VCaP (cell line): ENCODE measurements at regions not wholly inside any gene's neighbourhood (a gene's known extent, or its start where the extent isn't known, plus 50 kb on each side); places are given as distances from the start of the nearest gene placed in this dataset.

Experiments used
- H3K27ac ChIP-seq: fragments of 450-650 bp; 2 replicates; pipeline ENCODE4 v1.5.1; 2017
- TF ChIP-seq, protein P1 (sequence below): fragments of 450-650 bp; conservative IDR thresholded peaks from 2 replicates; pipeline ENCODE4 v1.5.1; 2017; ENCODE audit warnings: mild to moderate bottlenecking, moderate library complexity

DNA sequence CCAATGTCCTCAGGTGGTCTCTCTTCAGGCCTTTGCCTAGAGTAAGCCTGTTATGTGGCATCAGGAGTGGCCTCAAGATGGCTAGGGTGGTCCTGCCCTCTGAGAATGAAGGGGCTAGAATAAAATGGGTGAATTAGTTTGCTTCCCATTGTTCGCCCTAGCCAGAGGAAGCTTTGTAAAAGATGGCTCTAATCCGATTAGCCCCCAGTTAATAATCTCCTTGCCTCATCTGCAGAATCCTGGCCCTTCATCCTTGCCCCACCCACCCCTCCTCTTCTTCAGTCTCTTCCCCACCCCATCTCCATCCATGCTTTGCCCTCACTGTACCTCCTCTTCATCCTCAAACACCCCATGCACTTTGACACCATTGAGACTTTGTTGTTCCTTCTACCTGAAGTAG is 57.4 kb upstream of the LGALSL start:
- H3K27ac ChIP-seq, result no peak overlapping the region
- TF ChIP-seq, protein P1, sequence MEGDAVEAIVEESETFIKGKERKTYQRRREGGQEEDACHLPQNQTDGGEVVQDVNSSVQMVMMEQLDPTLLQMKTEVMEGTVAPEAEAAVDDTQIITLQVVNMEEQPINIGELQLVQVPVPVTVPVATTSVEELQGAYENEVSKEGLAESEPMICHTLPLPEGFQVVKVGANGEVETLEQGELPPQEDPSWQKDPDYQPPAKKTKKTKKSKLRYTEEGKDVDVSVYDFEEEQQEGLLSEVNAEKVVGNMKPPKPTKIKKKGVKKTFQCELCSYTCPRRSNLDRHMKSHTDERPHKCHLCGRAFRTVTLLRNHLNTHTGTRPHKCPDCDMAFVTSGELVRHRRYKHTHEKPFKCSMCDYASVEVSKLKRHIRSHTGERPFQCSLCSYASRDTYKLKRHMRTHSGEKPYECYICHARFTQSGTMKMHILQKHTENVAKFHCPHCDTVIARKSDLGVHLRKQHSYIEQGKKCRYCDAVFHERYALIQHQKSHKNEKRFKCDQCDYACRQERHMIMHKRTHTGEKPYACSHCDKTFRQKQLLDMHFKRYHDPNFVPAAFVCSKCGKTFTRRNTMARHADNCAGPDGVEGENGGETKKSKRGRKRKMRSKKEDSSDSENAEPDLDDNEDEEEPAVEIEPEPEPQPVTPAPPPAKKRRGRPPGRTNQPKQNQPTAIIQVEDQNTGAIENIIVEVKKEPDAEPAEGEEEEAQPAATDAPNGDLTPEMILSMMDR, result no peak

DNA sequence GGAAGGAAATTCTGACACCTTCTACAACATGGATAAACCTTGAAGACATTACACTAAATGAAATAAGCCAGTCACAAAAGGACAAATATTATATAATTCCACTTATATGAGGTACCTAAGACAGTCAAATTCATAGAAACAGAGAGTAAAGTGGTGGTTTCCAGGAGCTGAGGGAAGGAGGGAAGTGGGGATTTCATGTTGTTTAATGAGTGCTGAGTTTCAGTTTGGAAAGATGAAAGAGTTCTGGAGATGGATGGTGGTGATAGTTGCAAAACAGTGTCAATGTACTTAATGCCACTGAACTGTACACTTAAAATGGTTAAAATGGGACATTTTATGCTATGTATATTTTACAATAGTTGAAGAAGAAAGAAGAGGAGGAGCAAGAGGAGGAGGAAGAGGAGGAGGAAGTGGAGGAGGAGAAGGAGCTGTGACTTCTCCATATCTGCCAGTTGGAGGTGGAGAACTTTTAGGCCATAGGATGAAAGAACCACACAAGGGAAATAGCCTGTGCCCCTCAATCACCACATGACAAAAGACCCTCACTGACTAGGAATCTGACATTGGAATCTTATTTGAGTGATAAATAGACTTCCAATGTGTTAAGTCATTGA is 55.3 kb upstream of the LGALSL start:
- no peak overlapping the region for H3K27ac ChIP-seq
- TF ChIP-seq, protein P1, result no peak

DNA sequence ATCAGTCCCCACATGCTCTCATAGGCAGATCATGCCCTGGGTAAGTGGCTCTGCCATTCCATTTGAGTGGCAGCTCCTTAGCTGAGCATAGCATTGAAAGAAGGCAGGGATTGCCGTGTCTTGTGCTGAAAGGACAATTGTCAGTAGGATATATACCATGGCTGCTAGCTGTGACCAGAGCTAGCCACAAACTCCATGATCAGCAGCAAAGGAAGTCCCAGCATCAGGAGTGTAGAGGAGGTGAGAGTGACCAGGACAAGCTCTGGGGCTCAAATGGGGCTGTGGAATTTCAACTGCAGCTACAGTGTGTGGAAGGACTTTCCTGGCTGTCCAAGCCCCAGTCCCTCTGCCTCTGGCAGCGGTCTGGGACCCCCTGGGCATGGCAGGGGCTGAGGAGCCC is 54.4 kb upstream of the LGALSL start:
- TF ChIP-seq, protein P1, result no peak

DNA sequence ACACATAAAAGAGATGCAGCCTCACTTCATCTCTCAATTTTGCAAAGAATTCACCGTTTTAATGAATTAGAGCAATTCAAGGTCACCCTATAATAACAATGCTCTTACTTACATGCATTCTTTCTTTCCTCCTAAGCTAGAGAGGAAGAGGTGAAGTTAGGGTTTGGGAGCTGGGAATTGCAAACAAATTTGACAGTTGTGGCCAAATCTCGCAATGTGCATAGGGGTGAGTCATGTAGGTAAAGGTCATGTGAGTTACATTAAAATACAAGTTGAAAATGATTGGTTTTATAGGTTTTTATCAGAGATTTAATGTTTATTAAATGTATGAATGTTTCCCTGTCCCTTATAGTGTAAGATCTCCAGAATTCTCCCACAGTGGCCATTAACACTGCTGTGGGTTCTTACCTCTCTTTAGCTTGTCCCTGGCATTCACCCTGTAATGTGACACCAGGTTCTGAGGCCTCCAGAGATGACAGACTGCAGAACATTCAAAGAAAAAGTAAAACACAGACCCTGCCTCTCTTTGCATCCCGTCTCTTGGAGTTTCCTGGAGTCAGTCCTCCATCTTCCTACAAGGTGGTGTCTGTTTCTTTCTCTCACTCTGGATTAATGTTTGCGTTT is 53.7 kb upstream of the LGALSL start:
- peak overlapping the region; percentile 68 for H3K27ac ChIP-seq
- TF ChIP-seq, protein P1, result no peak

More for the DNA sequence above, 54.4 kb upstream of the LGALSL start:
- no peak overlapping the region for H3K27ac ChIP-seq

DNA sequence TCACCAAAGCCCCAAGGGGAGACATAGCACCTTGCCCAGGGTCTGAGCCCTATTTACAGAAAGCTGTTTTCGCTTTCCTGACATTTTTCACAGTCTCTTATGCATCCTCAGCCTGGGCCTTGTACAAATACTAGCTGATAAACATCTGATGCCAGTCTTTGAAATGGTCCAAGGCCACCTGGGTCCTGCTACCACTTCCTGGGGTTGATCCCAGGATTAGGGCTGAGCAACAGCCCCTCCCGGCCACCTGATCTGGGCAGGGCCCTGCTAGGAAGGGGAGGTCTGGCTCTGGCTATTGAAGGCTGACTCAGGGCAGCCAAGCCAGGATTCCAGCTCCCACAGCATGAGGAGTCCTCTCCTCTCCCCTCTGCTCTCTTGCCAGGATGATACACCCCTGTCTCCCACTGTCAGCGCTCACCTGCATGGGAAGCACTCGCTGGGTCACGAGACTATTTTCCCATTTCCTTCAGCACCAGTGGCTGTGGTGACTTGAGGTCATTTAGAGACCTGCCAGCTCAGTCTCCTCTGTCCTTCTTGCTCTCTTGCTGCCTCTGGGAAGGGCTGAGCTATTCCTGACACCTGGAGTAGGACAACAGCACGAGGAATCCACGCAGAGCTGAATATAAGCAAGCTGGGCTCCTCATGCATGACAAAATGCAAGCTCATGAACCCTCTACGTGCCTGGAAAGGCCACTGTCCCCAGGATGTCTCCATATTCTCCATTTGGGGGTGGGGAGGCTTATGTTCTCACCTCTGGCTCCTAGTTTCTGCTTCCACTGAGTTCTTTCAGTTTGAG is 53.0 kb upstream of the LGALSL start:
- H3K27ac ChIP-seq, result peak overlapping the region; percentile 68
- TF ChIP-seq, protein P1, result no peak

DNA sequence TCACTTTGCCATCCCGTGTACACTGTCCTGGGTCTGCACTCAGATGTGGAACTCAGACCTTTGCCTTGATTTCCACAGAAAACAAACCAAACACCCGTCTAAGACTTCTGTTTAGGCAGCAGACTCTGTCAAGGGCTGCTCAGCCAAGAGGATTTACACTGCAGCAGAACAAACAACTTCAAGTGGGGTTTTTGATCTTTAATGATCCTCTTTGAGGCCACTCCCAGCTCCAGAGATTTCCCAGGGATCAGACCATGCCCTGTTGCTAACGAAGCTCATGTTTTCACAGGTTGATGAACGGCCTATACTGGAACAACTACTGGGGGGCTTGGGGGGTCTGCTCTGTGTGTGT is 52.5 kb upstream of the LGALSL start:
- H3K27ac ChIP-seq, result peak overlapping the region; percentile 68
- TF ChIP-seq, protein P1, result no peak

DNA sequence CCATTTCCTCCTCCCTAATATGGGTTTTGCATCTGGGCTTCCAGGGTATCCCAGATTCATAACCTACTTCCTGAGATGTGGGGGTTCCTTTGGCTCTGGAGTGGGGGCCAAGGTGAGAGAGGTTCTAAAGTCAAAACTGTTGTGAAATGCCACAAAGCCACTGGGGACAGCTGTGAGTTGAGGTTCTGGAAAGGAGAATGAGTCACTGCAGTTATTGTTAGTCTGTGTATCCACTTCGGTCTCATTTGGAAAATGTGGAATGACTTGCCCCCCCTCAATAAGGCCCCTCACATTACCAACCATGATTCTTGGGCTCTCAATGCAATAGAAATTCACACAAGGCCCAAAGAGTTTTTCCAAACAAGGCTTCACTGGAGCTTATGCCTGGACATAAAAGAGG is 51.1 kb upstream of the LGALSL start:
- TF ChIP-seq, protein P1, result no peak
- H3K27ac ChIP-seq, result peak overlapping the region; percentile 94
